ENCODE measurements at regions not wholly inside any gene's neighbourhood (a gene's known extent, or its start where the extent isn't known, plus 50 kb on each side); places are given as distances from the start of the nearest gene placed in this dataset.

DNA sequence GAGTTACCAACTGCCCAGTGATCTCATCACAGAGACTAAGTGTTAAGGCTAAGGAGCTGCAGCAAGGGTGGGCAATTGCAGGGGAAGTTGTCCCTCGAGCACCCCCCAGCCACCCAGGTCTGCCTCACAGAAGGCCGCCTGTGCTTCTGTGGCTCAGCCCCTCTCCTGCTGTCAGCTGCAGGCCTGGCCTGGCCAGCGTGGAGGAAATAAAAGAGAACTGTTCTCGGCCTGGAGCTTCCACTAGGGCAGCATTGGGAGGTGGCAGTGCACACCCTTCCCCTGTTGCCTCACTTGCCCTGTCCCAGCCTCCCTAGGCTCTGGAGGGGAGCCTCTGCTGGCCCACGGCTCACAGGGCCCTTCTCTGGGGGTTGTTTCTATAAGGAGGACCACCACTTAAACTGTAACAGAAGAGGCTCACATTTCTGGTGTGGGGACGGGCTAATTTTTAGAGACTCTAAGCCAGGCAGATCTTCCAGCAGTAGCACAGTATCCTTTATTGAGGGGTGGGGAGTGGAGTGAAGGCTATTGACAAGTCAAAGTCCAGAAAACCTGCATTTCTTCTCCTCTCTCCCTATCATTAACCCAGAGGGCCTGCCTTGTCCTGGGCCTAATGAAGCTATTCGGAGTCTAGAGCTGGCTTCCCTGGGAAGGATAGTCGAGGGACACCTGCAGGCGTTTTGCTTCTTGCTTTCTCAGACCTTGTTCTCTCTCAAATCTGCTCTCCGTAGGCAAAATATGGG is 75.6 kb upstream of the ADPGK start:
- H3K4me3 ChIP-seq (ENCODE audit: low read depth in 1 of 3, low read length in 3 of 3), result no peak overlapping the region
- peaks cover 0 to 2% (median 0%) of the 10 kb centered on the region in 4 donors for H3K27me3 ChIP-seq (ENCODE audit: control insufficient read depth in 4 of 4, insufficient read depth in 4 of 4, low read length in 3 of 4)
- WGBS, result 79% methylated on average over 10 of the region's 10 CpGs
- H3K27ac ChIP-seq (ENCODE audit: low read depth in 1 of 2, low read length in 2 of 2), result no peak overlapping the region
- no peaks in the 10 kb centered on the region for H3K36me3 ChIP-seq (ENCODE audit: control insufficient read depth in 4 of 4, insufficient read depth in 3 of 4, low read depth in 1 of 4, low read length in 3 of 4)
- no peak overlapping the region for H3K9ac ChIP-seq (ENCODE audit: low read depth in 1 of 2, low read length in 2 of 2)
- no peaks in the 10 kb centered on the region for H3K9me3 ChIP-seq (ENCODE audit: control insufficient read depth in 4 of 4, low read length in 3 of 4)
- H3K4me1 ChIP-seq (ENCODE audit: control insufficient read depth in 4 of 4, insufficient read depth in 4 of 4, low read length in 3 of 4), result no peaks in the 10 kb centered on the region
- DNase-seq (ENCODE audit: low spot score), result no peak
- TF ChIP-seq, protein P1, sequence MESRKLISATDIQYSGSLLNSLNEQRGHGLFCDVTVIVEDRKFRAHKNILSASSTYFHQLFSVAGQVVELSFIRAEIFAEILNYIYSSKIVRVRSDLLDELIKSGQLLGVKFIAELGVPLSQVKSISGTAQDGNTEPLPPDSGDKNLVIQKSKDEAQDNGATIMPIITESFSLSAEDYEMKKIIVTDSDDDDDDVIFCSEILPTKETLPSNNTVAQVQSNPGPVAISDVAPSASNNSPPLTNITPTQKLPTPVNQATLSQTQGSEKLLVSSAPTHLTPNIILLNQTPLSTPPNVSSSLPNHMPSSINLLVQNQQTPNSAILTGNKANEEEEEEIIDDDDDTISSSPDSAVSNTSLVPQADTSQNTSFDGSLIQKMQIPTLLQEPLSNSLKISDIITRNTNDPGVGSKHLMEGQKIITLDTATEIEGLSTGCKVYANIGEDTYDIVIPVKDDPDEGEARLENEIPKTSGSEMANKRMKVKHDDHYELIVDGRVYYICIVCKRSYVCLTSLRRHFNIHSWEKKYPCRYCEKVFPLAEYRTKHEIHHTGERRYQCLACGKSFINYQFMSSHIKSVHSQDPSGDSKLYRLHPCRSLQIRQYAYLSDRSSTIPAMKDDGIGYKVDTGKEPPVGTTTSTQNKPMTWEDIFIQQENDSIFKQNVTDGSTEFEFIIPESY (IDR thresholded peaks at IDR 0.05), result no peak
- TF ChIP-seq FOXA2 (IDR thresholded peaks at IDR 0.05) (no peak), NR2F2 (IDR thresholded peaks at IDR 0.05) (no peak), JUND (IDR thresholded peaks at IDR 0.05) (no peak), FOXA1 (IDR thresholded peaks at IDR 0.05) (no peak), HNF4G (IDR thresholded peaks at IDR 0.05) (no peak), SP1 (IDR thresholded peaks at IDR 0.05) (no peak)
- TF ChIP-seq, protein P2, sequence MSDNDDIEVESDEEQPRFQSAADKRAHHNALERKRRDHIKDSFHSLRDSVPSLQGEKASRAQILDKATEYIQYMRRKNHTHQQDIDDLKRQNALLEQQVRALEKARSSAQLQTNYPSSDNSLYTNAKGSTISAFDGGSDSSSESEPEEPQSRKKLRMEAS (IDR thresholded peaks at IDR 0.05), result no peak
- TF ChIP-seq, protein P3, sequence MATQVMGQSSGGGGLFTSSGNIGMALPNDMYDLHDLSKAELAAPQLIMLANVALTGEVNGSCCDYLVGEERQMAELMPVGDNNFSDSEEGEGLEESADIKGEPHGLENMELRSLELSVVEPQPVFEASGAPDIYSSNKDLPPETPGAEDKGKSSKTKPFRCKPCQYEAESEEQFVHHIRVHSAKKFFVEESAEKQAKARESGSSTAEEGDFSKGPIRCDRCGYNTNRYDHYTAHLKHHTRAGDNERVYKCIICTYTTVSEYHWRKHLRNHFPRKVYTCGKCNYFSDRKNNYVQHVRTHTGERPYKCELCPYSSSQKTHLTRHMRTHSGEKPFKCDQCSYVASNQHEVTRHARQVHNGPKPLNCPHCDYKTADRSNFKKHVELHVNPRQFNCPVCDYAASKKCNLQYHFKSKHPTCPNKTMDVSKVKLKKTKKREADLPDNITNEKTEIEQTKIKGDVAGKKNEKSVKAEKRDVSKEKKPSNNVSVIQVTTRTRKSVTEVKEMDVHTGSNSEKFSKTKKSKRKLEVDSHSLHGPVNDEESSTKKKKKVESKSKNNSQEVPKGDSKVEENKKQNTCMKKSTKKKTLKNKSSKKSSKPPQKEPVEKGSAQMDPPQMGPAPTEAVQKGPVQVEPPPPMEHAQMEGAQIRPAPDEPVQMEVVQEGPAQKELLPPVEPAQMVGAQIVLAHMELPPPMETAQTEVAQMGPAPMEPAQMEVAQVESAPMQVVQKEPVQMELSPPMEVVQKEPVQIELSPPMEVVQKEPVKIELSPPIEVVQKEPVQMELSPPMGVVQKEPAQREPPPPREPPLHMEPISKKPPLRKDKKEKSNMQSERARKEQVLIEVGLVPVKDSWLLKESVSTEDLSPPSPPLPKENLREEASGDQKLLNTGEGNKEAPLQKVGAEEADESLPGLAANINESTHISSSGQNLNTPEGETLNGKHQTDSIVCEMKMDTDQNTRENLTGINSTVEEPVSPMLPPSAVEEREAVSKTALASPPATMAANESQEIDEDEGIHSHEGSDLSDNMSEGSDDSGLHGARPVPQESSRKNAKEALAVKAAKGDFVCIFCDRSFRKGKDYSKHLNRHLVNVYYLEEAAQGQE (IDR thresholded peaks at IDR 0.05), result no peak

DNA sequence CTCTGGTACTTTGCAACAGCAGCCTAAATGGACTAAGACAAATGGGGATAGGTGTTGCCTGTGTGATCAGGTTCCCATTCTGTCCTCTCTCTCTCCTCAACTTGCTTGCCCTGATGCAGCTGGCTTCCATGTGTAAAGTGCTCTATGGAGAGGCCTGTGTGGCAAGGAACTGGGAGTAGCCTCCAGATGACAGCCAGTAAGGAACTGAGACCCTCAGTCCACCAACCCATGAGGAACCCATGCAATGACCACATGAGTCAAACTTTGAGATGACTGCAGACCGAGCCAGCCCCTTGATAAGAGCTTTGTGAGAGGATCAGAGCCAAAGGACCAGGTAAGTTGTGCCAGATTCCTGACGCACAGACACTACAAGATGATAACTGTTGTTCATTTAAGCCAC is 74.6 kb upstream of the ADPGK start:
- TF ChIP-seq, protein P1 (IDR thresholded peaks at IDR 0.05), result no peak
- TF ChIP-seq HNF4G (IDR thresholded peaks at IDR 0.05) (no peak), RXRA (IDR thresholded peaks at IDR 0.05) (no peak), HNF4A (conservative IDR thresholded peaks at IDR 0.05) (no peak), RAD21 (IDR thresholded peaks at IDR 0.05) (no peak), FOXA1 (IDR thresholded peaks at IDR 0.05) (no peak), JUND (IDR thresholded peaks at IDR 0.05) (no peak), TAF1 (conservative IDR thresholded peaks at IDR 0.05) (no peak), FOXA2 (IDR thresholded peaks at IDR 0.05) (no peak)
- TF ChIP-seq, protein P3 (IDR thresholded peaks at IDR 0.05), result no peak
- Histone ChIP-seq H3K9me3 (ENCODE audit: control insufficient read depth in 4 of 4, low read length in 3 of 4) (no peaks in the 10 kb centered on the region), H3K27me3 (ENCODE audit: control insufficient read depth in 4 of 4, insufficient read depth in 4 of 4, low read length in 3 of 4) (no peaks in the 10 kb centered on the region), H3K4me1 (ENCODE audit: control insufficient read depth in 4 of 4, insufficient read depth in 4 of 4, low read length in 3 of 4) (no peaks in the 10 kb centered on the region), H3K9ac (ENCODE audit: low read depth in 1 of 2, low read length in 2 of 2) (no peak overlapping the region), H3K27ac (ENCODE audit: low read depth in 1 of 2, low read length in 2 of 2) (no peak overlapping the region), H3K36me3 (ENCODE audit: control insufficient read depth in 4 of 4, insufficient read depth in 3 of 4, low read depth in 1 of 4, low read length in 3 of 4) (no peaks in the 10 kb centered on the region), H3K4me3 (ENCODE audit: low read depth in 1 of 3, low read length in 3 of 3) (no peak overlapping the region)
- 83% methylated on average over 2 of the region's 2 CpGs for WGBS
- no peak for DNase-seq (ENCODE audit: low spot score)
